GM23248 (cell line): ENCODE measurements at regions not wholly inside any gene's neighbourhood (a gene's known extent, or its start where the extent isn't known, plus 50 kb on each side); places are given as distances from the start of the nearest gene placed in this dataset.

Source experiments
- DNase-seq: peaks from one replicate; pipeline ENCODE4 v3.0.0-alpha.2; 2015
- H2AFZ ChIP-seq: fragments of 200-600 bp; sonication (generic); 2 replicates; pipeline ENCODE4 v1.6.1; 2016; ENCODE audit warnings: antibody characterized with exemption
- H3F3A ChIP-seq: fragments of 200-600 bp; sonication (generic); 2 replicates; pipeline ENCODE4 v1.6.1; 2016; ENCODE audit warnings: mild to moderate bottlenecking, antibody characterized with exemption, mixed run types; ENCODE audit not compliant: insufficient read depth
- H3K27ac ChIP-seq: fragments of 200-600 bp; sonication (generic); 2 replicates; pipeline ENCODE4 v1.5.1; 2016; ENCODE audit warnings: mild to moderate bottlenecking
- H3K27me3 ChIP-seq: fragments of 200-600 bp; sonication (generic); replicated peaks from 2 replicates; pipeline ENCODE4 v1.6.1; 2016; ENCODE audit warnings: mild to moderate bottlenecking; ENCODE audit not compliant: insufficient read depth
- H3K36me3 ChIP-seq: fragments of 200-600 bp; sonication (generic); 2 replicates; pipeline ENCODE4 v1.6.1; 2016; ENCODE audit warnings: low read depth, mild to moderate bottlenecking
- H3K4me1 ChIP-seq: fragments of 200-600 bp; sonication (generic); 2 replicates; pipeline ENCODE4 v1.6.1; 2016; ENCODE audit warnings: mild to moderate bottlenecking; ENCODE audit not compliant: insufficient read depth
- H3K4me2 ChIP-seq: fragments of 200-600 bp; sonication (generic); one replicate; pipeline ENCODE4 v1.6.1; 2016; ENCODE audit warnings: mild to moderate bottlenecking; ENCODE audit not compliant: unreplicated experiment
- H3K4me3 ChIP-seq: fragments of 200-600 bp; sonication (generic); 2 replicates; pipeline ENCODE4 v1.5.1; 2016; ENCODE audit warnings: mild to moderate bottlenecking
- H3K79me2 ChIP-seq: fragments of 200-600 bp; sonication (generic); 2 replicates; pipeline ENCODE4 v1.6.1; 2016; ENCODE audit warnings: mild to moderate bottlenecking; ENCODE audit not compliant: insufficient read depth
- H3K9ac ChIP-seq: fragments of 200-600 bp; sonication (generic); 2 replicates; pipeline ENCODE4 v1.6.1; 2016; ENCODE audit warnings: mild to moderate bottlenecking
- H3K9me2 ChIP-seq: fragments of 200-600 bp; sonication (generic); 2 replicates; pipeline ENCODE4 v1.6.1; 2016; ENCODE audit warnings: mixed run types, mild to moderate bottlenecking, moderate library complexity; ENCODE audit not compliant: insufficient read depth
- H3K9me3 ChIP-seq: fragments of 200-600 bp; sonication (generic); one replicate; pipeline ENCODE4 v1.6.1; 2017; ENCODE audit warnings: low read depth
- H4K20me1 ChIP-seq: fragments of 200-600 bp; sonication (generic); 2 replicates; pipeline ENCODE4 v1.6.0; 2016; ENCODE audit not compliant: insufficient read depth
- EZH2 ChIP-seq: fragments of 200-600 bp; sonication (generic); IDR thresholded peaks from 2 replicates; pipeline ENCODE4 v1.6.1; 2018; ENCODE audit warnings: antibody characterized with exemption, mild to moderate bottlenecking; ENCODE audit not compliant: insufficient read depth, poor library complexity, severe bottlenecking
- EZH2phosphoT487 ChIP-seq: fragments of 200-600 bp; sonication (generic); IDR thresholded peaks from 2 replicates; pipeline ENCODE4 v1.6.1; 2018; ENCODE audit warnings: antibody characterized with exemption, moderate library complexity, mild to moderate bottlenecking, low read depth; ENCODE audit not compliant: insufficient read depth
- WGBS, 2 experiments: methylation state at CpG; one replicate each; pipeline ENCODE4 v1.1.6; 2015 to 2017; ENCODE audit warnings: low lambda C conversion rate in 2 of 2, low coverage in 1 of 2; ENCODE audit errors: missing lambda C conversion rate in 2 of 2; 5-methylcytosine and 5-hydroxymethylcytosine counted together
- in situ Hi-C: fragments of 300-500 bp; cut with MboI; formaldehyde crosslinking; loops from 2 replicates; pipeline ENCODE4 v1.15.0; 2020

DNA sequence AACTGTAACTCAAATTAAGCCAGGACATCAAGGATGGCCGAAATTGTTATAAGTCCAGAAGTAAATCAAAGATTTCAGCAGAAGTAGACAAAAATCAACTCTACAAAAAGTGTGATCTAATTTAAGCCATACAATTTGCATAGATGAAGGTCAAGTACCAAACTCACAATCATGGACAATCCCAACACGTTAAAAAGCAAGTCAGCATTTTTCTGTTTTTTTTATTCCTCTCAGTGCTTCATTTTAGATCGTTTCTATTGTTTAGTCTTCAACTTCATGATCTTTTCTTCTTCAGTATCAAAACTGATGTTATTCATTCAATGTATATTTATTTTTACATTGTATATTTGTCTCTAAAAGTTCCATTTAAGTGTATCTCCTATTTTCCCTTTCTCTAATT lies 674.3 kb upstream of the PHF14 start:
- Histone ChIP-seq H3K27me3 (no peaks in the 10 kb centered on the region), H2AFZ (no peak overlapping the region), H3K36me3 (no peaks in the 10 kb centered on the region), H3K9ac (no peak overlapping the region), H3K4me1 (no peaks in the 10 kb centered on the region), H3K4me3 (no peak overlapping the region), H3K9me2 (no peaks in the 10 kb centered on the region), H4K20me1 (no peaks in the 10 kb centered on the region), H3K9me3 (no peaks in the 10 kb centered on the region), H3K79me2 (no peaks in the 10 kb centered on the region), H3K4me2 (no peak overlapping the region), H3K27ac (no peak overlapping the region), H3F3A (no peaks in the 10 kb centered on the region)
- 4 to 9% methylated on average over 3 of the region's 3 CpGs for WGBS, 2 experiments
- in situ Hi-C loops: no loop called here
- TF ChIP-seq EZH2 (no peak), EZH2phosphoT487 (no peak)
- no peak for DNase-seq

DNA sequence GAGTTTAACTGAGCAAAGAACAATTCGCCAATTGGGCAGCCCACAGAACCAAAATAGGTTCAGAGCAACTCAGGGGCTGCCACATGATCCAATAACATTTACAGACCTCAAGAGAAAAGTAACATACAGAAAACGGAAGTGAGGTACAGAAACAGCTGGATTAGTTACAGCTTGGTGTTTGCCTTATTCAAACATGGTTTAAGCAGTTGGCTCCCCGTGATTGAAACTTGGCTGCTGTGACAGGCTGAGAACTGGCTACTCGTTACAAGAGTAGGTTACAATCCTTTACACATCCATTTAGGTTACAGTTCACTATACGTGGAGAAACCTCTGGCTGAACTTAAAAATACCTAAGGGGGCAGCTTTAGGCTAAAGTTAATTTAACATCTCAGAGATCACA lies 673.1 kb upstream of the PHF14 start:
- H3K79me2 ChIP-seq: no peaks in the 10 kb centered on the region
- no peak overlapping the region for H3K4me2 ChIP-seq
- no peaks in the 10 kb centered on the region for H3K9me2 ChIP-seq
- H3K4me3 ChIP-seq: no peak overlapping the region
- H3F3A ChIP-seq: no peaks in the 10 kb centered on the region
- no peak for TF ChIP-seq EZH2
- TF ChIP-seq EZH2phosphoT487: no peak
- H3K27me3 ChIP-seq: no peaks in the 10 kb centered on the region
- DNase-seq: no peak
- no peaks in the 10 kb centered on the region for H3K4me1 ChIP-seq
- in situ Hi-C loops: no loop called here
- H3K36me3 ChIP-seq: no peaks in the 10 kb centered on the region
- 1 to 5% methylated on average over 5 of the region's 5 CpGs for WGBS, 2 experiments
- H3K27ac ChIP-seq: no peak overlapping the region
- no peak overlapping the region for H2AFZ ChIP-seq
- no peaks in the 10 kb centered on the region for H4K20me1 ChIP-seq
- no peak overlapping the region for H3K9ac ChIP-seq
- no peaks in the 10 kb centered on the region for H3K9me3 ChIP-seq

DNA sequence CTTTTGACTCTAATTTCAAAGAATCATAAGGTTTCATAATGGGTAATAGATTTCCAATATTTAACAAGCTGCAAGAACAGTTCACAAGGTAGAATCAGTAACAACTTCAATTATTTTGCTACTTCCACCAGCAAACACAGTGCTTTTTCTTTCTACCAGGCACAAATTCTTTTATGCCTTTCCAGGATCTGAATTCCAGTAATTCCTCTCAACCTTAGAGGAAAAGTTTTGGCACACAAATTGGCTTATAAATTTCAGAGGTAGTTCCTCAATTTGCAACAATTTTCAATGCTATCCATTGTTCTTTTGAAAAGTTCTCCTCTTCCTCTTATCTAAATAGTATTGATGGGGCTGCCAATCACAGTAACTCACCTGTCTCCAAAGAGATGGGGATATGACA lies 665.4 kb upstream of the PHF14 start:
- H3K27me3 ChIP-seq: no peaks in the 10 kb centered on the region
- no peak overlapping the region for H3K4me2 ChIP-seq
- no peaks in the 10 kb centered on the region for H3K4me1 ChIP-seq
- TF ChIP-seq EZH2phosphoT487: no peak
- no peak for TF ChIP-seq EZH2
- H4K20me1 ChIP-seq: no peaks in the 10 kb centered on the region
- H3K79me2 ChIP-seq: no peaks in the 10 kb centered on the region
- no peaks in the 10 kb centered on the region for H3K9me2 ChIP-seq
- no peaks in the 10 kb centered on the region for H3K36me3 ChIP-seq
- H3K9ac ChIP-seq: no peak overlapping the region
- no peak for DNase-seq
- H3K27ac ChIP-seq: no peak overlapping the region
- no peaks in the 10 kb centered on the region for H3F3A ChIP-seq
- H3K4me3 ChIP-seq: no peak overlapping the region
- no peaks in the 10 kb centered on the region for H3K9me3 ChIP-seq
- in situ Hi-C loops: no loop called here
- H2AFZ ChIP-seq: no peak overlapping the region

DNA sequence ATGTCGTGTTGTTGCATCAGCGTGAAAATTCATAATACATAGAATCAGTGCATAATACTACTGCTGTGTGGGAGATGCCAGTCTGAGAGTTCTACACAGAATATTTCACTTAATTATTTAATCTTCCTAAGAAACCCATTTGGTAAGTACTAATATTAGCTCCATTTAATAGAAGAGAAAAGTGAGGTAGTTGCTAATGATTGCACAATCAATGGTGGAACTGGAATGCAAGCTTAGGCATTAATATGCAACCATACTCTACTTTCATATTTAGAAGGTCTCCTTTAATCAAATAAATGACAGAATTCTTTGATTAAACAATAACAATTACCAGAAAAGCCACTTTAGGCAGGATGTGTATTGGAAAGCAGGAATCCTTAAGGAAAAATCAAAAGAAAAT lies 660.7 kb upstream of the PHF14 start:
- Histone ChIP-seq H3K9me3 (peaks cover 5% of the 10 kb centered on the region), H3K4me1 (no peaks in the 10 kb centered on the region), H3K9ac (no peak overlapping the region), H3K36me3 (no peaks in the 10 kb centered on the region), H3K27ac (no peak overlapping the region), H3F3A (no peaks in the 10 kb centered on the region), H3K27me3 (no peaks in the 10 kb centered on the region), H3K4me3 (no peak overlapping the region), H3K9me2 (no peaks in the 10 kb centered on the region), H2AFZ (no peak overlapping the region), H4K20me1 (no peaks in the 10 kb centered on the region), H3K79me2 (no peaks in the 10 kb centered on the region), H3K4me2 (no peak overlapping the region)
- no peak for TF ChIP-seq EZH2phosphoT487
- no peak for TF ChIP-seq EZH2
- DNase-seq: no peak
- WGBS, 2 experiments: 53 to 57% methylated on average over 2 of the region's 2 CpGs
- in situ Hi-C loops: no loop called here

DNA sequence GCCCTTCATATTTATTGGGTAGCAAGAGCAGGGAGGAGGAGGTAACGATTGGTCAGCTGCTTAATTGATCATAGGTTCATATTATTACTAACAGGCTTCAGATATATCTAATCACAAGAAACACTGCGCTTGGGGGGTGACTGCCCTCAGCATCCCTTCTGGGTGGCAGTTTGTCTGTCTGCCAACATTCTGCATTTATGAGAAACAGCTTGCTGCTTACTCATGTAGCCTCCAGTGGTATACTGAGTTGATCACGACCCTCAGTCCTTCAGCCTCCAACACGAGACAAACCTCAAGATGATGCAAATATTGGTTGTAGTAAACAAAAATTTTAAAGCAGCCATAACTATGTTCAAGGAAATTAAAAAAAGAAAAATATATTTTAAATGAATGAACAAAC lies 657.8 kb upstream of the PHF14 start:
- H3K9ac ChIP-seq: no peak overlapping the region
- no peak for TF ChIP-seq EZH2
- no peak for TF ChIP-seq EZH2phosphoT487
- in situ Hi-C loops: no loop called here
- H3K9me2 ChIP-seq: no peaks in the 10 kb centered on the region
- H3K9me3 ChIP-seq: peaks cover 5% of the 10 kb centered on the region
- no peaks in the 10 kb centered on the region for H4K20me1 ChIP-seq
- H3K36me3 ChIP-seq: no peaks in the 10 kb centered on the region
- H2AFZ ChIP-seq: no peak overlapping the region
- no peaks in the 10 kb centered on the region for H3F3A ChIP-seq
- no peaks in the 10 kb centered on the region for H3K79me2 ChIP-seq
- no peaks in the 10 kb centered on the region for H3K27me3 ChIP-seq
- 3 to 5% methylated on average over 4 of the region's 4 CpGs for WGBS, 2 experiments
- H3K4me1 ChIP-seq: no peaks in the 10 kb centered on the region
- no peak overlapping the region for H3K4me2 ChIP-seq
- DNase-seq: no peak
- no peak overlapping the region for H3K27ac ChIP-seq
- H3K4me3 ChIP-seq: no peak overlapping the region
